ENCODE measurements at regions not wholly inside any gene's neighbourhood (a gene's known extent, or its start where the extent isn't known, plus 50 kb on each side); places are given as distances from the start of the nearest gene placed in this dataset.

DNA sequence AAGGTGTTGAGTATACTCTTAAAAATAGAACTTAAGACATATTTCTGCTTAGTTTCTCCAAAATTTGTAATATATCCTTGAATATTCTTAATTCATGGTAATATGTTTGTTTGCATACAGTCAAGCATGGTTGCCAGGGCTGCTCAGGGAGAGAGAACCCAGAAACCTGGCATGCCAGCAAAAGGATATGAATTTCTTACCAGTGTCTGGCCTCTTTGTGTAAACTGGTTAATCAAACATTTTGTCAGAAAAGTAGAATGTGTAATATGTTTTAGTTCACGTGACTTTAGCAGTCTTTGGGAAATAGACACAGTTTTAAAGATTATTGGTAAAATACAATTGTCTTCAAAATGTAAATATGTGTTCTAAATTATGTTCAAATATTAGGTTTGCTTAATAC, 101.6 kb downstream of the AASDHPPT start (continued):
- TF ChIP-seq ZNF281 (CRISPR knock-in tag; IDR thresholded peaks at IDR 0.05; ENCODE audit: borderline replicate concordance) (no peak), POLR2AphosphoS5 (IDR thresholded peaks at IDR 0.05; ENCODE audit: low read depth, low read length) (no peak), ZNF3 (CRISPR knock-in tag; IDR thresholded peaks at IDR 0.05) (no peak)

GRCh38 chr11:106186630-106187029, 109.2 kb downstream of the AASDHPPT start:
- no peak for TF ChIP-seq TEAD3 (CRISPR knock-in tag; optimal IDR thresholded peaks at IDR 0.05; ENCODE audit: borderline replicate concordance)
- Histone ChIP-seq H3K4me2 (ENCODE audit: low read depth, low read length) (no peak overlapping the region), H3K9me3 (ENCODE audit: low read length) (peaks cover 51% of the 10 kb centered on the region), H2AFZ (ENCODE audit: low read length) (no peak overlapping the region), H4K20me1 (ENCODE audit: insufficient read depth, low read length) (no peaks in the 10 kb centered on the region), H3K27me3 (ENCODE audit: control insufficient read depth in 1 of 2, insufficient read depth in 2 of 2, low read length in 2 of 2) (no peaks in the 10 kb centered on the region), H3K9ac (ENCODE audit: insufficient read depth, low read depth, low read length) (no peak overlapping the region), H3K36me3 (replicated peaks in 1 of 2; ENCODE audit: control insufficient read depth in 1 of 2, insufficient read depth in 2 of 2, low read length in 2 of 2) (no peaks in the 10 kb centered on the region), H3K79me2 (ENCODE audit: insufficient read depth, low read length) (no peaks in the 10 kb centered on the region), H3K27ac (ENCODE audit: extremely low read length, insufficient read depth, low read length) (no peak overlapping the region), H3K4me3 (replicated peaks in 1 of 3; ENCODE audit: insufficient read depth in 1 of 3, low read depth in 2 of 3, low read length in 3 of 3) (no peak overlapping the region), H3K4me1 (ENCODE audit: insufficient read depth, low read length) (no peaks in the 10 kb centered on the region)
- intact Hi-C loops (cut with micrococcal nuclease; ENCODE audit: unreplicated experiment) (no loop called here), in situ Hi-C loops (cut with HindIII; ENCODE audit: extremely low pct_ligation_motif_present, low pct_unique_long_range_greater_than_20kb) (no loop called here)
- ChIA-PET CTCF (ENCODE audit: low intra/inter-chr PET ratio, low total read pairs) (no interaction called here), POLR2A (no interaction called here)
- no TSS peak for BruUV-seq (replicated peaks)
- WGBS (ENCODE audit: low lambda C conversion rate): 12% methylated on average over 2 of the region's 2 CpGs
- ATAC-seq (no peak), FAIRE-seq (no peak), DNase-seq (ENCODE audit: low spot score) (no peak)

- no peak overlapping the region for H3K27ac ChIP-seq (ENCODE audit: extremely low read length, insufficient read depth, low read length)
- peaks cover 55% of the 10 kb centered on the region for H3K9me3 ChIP-seq (ENCODE audit: low read length)
- 1% methylated on average over 2 of the region's 2 CpGs for WGBS (ENCODE audit: low lambda C conversion rate)
- H2AFZ ChIP-seq (ENCODE audit: low read length): no peak overlapping the region
- H3K36me3 ChIP-seq (replicated peaks in 1 of 2; ENCODE audit: control insufficient read depth in 1 of 2, insufficient read depth in 2 of 2, low read length in 2 of 2): no peaks in the 10 kb centered on the region
- FAIRE-seq (no peak), ATAC-seq (no peak), DNase-seq (ENCODE audit: low spot score) (no peak)
- ChIA-PET CTCF (ENCODE audit: low intra/inter-chr PET ratio, low total read pairs) (no interaction called here), POLR2A (no interaction called here)
- H3K9ac ChIP-seq (ENCODE audit: insufficient read depth, low read depth, low read length): no peak overlapping the region
- no peak overlapping the region for H3K4me2 ChIP-seq (ENCODE audit: low read depth, low read length)
- no peak overlapping the region for H3K4me3 ChIP-seq (replicated peaks in 1 of 3; ENCODE audit: insufficient read depth in 1 of 3, low read depth in 2 of 3, low read length in 3 of 3)
- no peaks in the 10 kb centered on the region for H3K27me3 ChIP-seq (ENCODE audit: control insufficient read depth in 1 of 2, insufficient read depth in 2 of 2, low read length in 2 of 2)
- H4K20me1 ChIP-seq (ENCODE audit: insufficient read depth, low read length): no peaks in the 10 kb centered on the region
- no peaks in the 10 kb centered on the region for H3K4me1 ChIP-seq (ENCODE audit: insufficient read depth, low read length)
- in situ Hi-C loops (cut with HindIII; ENCODE audit: extremely low pct_ligation_motif_present, low pct_unique_long_range_greater_than_20kb): no loop called here
- no peaks in the 10 kb centered on the region for H3K79me2 ChIP-seq (ENCODE audit: insufficient read depth, low read length)
- intact Hi-C loops (cut with micrococcal nuclease; ENCODE audit: unreplicated experiment): no loop called here
- BruUV-seq (replicated peaks): no TSS peak
- TF ChIP-seq ZNF354B (CRISPR knock-in tag; IDR thresholded peaks at IDR 0.05) (no peak), MLXIP (CRISPR knock-in tag; IDR thresholded peaks at IDR 0.05; ENCODE audit: borderline replicate concordance) (no peak), POGK (CRISPR knock-in tag; conservative IDR thresholded peaks at IDR 0.05) (no peak), ZFP90 (CRISPR knock-in tag; IDR thresholded peaks at IDR 0.05; ENCODE audit: borderline replicate concordance) (no peak), ZBTB1 (CRISPR knock-in tag; IDR thresholded peaks at IDR 0.05; ENCODE audit: borderline replicate concordance) (no peak)
Observed at GRCh38 chr11:106187860-106188456, 110.5 kb downstream of the AASDHPPT start.
